ENCODE measurements at regions not wholly inside any gene's neighbourhood (a gene's known extent, or its start where the extent isn't known, plus 50 kb on each side); places are given as distances from the start of the nearest gene placed in this dataset.
"Not testable (repeated sequence)": the region's sequence is repeated elsewhere in the genome, so short reads cannot be mapped to it uniquely, and the experiment has no call there.

DNA sequence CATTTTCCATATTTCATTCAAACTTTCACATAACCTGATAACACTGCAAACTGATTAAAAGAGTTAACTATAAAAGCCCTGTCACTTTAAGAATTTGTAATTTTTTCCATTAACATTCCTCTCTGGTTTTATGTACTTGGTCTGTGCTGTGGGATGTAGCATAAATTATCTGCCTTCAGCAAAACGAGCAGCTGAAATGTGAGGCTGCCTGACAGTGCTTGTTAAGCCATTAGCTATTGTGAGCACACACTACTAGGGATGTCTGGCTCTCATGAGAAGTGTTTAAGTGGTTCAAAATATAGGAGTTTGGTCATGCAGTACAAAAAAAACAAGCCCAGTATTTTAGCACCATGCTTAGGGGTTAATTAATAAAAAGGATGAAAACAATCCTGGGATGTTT is 63.0 kb downstream of the HOXA1 start:
- Histone ChIP-seq H3K27ac (ENCODE audit: low read depth in 1 of 3, low read length in 2 of 3) (no peak overlapping the region), H3K4me1 (ENCODE audit: control insufficient read depth in 3 of 3, insufficient read depth in 2 of 3, low read depth in 1 of 3, low read length in 2 of 3) (no peaks in the 10 kb centered on the region), H3K4me3 (ENCODE audit: low read depth in 1 of 3, low read length in 3 of 3) (no peak overlapping the region), H3K27me3 (ENCODE audit: control insufficient read depth in 3 of 3, insufficient read depth in 3 of 3, low read length in 3 of 3) (no peaks in the 10 kb centered on the region), H3K36me3 (ENCODE audit: control insufficient read depth in 3 of 3, insufficient read depth in 2 of 3, low read depth in 1 of 3, low read length in 3 of 3) (no peaks in the 10 kb centered on the region), H3K9me3 (ENCODE audit: control insufficient read depth in 2 of 2, insufficient read depth in 1 of 2, low read depth in 1 of 2, low read length in 1 of 2) (no peaks in the 10 kb centered on the region)
- no peak for FAIRE-seq
- no peak for DNase-seq
- 49 to 63% (median 56%) methylated on average over 1 of the region's 1 CpG for WGBS, 3 donors

DNA sequence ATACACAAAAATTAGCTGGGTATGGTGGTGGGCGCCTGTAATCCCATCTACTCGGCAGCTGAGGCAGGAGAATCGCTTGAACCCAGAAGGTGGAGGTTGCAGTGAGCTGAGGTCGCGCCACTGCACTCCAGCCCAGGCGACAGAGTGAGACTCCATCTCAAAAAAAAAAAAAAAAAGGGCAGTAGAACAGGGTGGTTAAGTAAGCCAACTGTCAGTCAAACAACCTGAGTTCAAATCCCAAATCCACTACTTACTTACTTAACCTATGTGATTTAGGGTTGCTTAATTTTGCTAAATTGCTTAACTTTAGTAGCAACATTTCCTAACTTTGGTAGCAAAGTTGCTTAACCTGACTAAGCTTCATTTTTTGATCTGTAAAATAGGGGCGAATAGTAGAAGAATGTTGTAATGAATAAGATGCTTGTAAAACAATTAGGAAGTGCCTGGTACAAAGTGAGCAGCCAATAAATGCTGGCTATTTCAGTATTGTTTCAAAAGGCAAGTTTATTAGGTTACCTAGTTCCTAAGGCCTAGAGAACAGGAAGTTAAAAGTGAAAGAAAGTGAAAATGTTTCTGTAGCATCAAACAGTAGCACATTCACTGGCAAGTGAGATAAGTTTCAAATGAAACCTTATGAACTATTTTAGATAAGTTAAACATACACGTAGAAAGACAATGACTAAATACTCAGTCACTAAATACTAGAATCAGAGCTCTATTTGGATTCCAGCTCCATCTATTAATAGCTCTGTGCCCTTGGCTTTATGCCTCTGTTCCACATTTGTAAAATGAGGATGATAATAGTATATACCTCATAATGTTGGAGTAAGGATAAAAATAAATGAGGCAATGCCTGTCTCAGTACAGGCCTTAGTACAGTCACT is 64.3 kb downstream of the HOXA1 start:
- WGBS, 3 donors = 73 to 79% (median 76%) methylated on average over 8 of the region's 8 CpGs
- DNase-seq (peak; percentile 22 to 34), FAIRE-seq (no peak)
- no peak overlapping the region for H3K4me3 ChIP-seq (ENCODE audit: low read depth in 1 of 3, low read length in 3 of 3)
- no peaks in the 10 kb centered on the region for H3K27me3 ChIP-seq (ENCODE audit: control insufficient read depth in 3 of 3, insufficient read depth in 3 of 3, low read length in 3 of 3)
- H3K9me3 ChIP-seq (ENCODE audit: control insufficient read depth in 2 of 2, insufficient read depth in 1 of 2, low read depth in 1 of 2, low read length in 1 of 2) = no peaks in the 10 kb centered on the region
- no peak overlapping the region for H3K27ac ChIP-seq (ENCODE audit: low read depth in 1 of 3, low read length in 2 of 3)
- H3K4me1 ChIP-seq (ENCODE audit: control insufficient read depth in 3 of 3, insufficient read depth in 2 of 3, low read depth in 1 of 3, low read length in 2 of 3) = no peaks in the 10 kb centered on the region
- no peaks in the 10 kb centered on the region for H3K36me3 ChIP-seq (ENCODE audit: control insufficient read depth in 3 of 3, insufficient read depth in 2 of 3, low read depth in 1 of 3, low read length in 3 of 3)

DNA sequence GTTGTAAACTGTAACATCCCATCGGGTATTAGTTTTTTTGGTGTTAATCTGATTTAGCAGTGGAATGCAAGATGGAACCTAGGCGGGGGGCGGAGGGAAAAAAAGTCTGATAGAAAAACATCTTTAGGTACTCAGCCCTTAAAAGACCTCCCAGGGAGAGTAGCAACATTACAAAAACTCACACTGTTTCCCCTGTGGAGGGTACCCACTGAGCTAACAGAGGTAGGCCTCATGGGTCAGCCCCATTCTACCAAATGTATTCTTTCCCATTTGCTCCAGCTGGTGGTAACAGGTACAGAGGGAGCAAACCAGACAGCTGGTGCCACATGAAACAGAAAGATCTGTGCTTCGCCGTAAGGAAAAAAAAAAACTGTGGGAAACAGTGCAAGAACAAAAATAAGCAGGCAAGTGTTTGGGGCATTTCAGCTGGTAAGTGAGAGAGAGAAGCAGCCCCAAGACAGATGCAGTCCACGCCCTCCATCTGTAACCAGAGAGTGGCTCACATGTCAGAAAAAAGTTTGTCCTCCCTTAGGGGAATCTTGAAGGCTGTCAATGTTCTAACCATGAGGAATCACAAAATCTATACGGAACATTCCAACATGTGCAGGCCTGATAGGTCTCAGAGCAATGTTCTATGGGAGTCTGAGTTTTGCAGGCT is 65.3 kb downstream of the HOXA1 start:
- no peaks in the 10 kb centered on the region for H3K36me3 ChIP-seq (ENCODE audit: control insufficient read depth in 3 of 3, insufficient read depth in 2 of 3, low read depth in 1 of 3, low read length in 3 of 3)
- no peak overlapping the region for H3K4me3 ChIP-seq (ENCODE audit: low read depth in 1 of 3, low read length in 3 of 3)
- 89 to 97% (median 89%) methylated on average over 7 of the region's 7 CpGs for WGBS, 3 donors
- no peak for DNase-seq
- no peaks in the 10 kb centered on the region for H3K4me1 ChIP-seq (ENCODE audit: control insufficient read depth in 3 of 3, insufficient read depth in 2 of 3, low read depth in 1 of 3, low read length in 2 of 3)
- no peaks in the 10 kb centered on the region for H3K9me3 ChIP-seq (ENCODE audit: control insufficient read depth in 2 of 2, insufficient read depth in 1 of 2, low read depth in 1 of 2, low read length in 1 of 2)
- no peak overlapping the region for H3K27ac ChIP-seq (ENCODE audit: low read depth in 1 of 3, low read length in 2 of 3)
- no peaks in the 10 kb centered on the region for H3K27me3 ChIP-seq (ENCODE audit: control insufficient read depth in 3 of 3, insufficient read depth in 3 of 3, low read length in 3 of 3)
- FAIRE-seq = no peak

DNA sequence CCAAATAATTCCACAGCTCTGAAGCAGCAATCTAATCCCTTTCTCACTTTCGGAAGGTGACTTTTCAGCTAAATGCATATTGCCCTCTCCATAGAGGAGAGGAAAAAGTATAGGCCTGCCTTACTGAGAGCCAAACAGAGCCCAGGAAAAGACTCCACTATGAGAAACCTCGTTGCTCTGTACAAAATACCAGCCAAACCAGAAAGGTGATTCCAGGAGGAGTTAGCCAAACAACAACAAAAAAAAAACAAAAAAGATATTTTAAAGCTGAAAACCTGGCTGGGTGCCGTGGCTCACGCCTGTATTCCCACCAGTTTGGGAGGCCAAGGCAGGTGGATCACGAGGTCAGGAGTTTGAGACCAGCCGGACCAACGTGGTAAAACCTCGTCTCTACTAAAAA is 70.5 kb downstream of the HOXA1 start:
- no peak overlapping the region for H3K27ac ChIP-seq (ENCODE audit: low read depth in 1 of 3, low read length in 2 of 3)
- no peaks in the 10 kb centered on the region for H3K27me3 ChIP-seq (ENCODE audit: control insufficient read depth in 3 of 3, insufficient read depth in 3 of 3, low read length in 3 of 3)
- FAIRE-seq (no peak), DNase-seq (no peak)
- no peaks in the 10 kb centered on the region for H3K36me3 ChIP-seq (ENCODE audit: control insufficient read depth in 3 of 3, insufficient read depth in 2 of 3, low read depth in 1 of 3, low read length in 3 of 3)
- no peaks in the 10 kb centered on the region for H3K4me1 ChIP-seq (ENCODE audit: control insufficient read depth in 3 of 3, insufficient read depth in 2 of 3, low read depth in 1 of 3, low read length in 2 of 3)
- no peaks in the 10 kb centered on the region for H3K9me3 ChIP-seq (ENCODE audit: control insufficient read depth in 2 of 2, insufficient read depth in 1 of 2, low read depth in 1 of 2, low read length in 1 of 2)
- 68 to 77% (median 76%) methylated on average over 8 of the region's 8 CpGs for WGBS, 3 donors
- no peak overlapping the region for H3K4me3 ChIP-seq (ENCODE audit: low read depth in 1 of 3, low read length in 3 of 3)

DNA sequence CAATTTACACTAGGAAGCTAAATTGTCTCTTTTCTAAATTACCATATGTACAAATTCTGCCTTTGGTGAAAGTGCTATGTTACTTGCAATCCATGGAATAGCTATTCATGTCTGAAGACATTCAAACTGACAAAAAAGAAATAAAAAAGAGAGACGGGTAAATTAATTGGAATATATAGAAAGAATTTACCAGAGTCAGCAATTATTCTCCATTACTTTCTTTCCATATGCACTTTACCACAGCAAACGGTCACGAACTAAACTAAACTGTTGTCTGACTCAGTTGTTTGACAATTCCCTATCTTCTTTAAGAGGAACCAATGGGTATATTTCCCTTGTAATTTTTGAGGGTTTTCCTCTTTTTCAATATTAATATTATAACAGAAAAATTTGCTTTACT is 85.7 kb downstream of the HOXA1 start:
- H3K9me3 ChIP-seq (ENCODE audit: control insufficient read depth in 2 of 2, insufficient read depth in 1 of 2, low read depth in 1 of 2, low read length in 1 of 2) = peaks cover 0 to 19% of the 10 kb centered on the region in 2 donors
- no peaks in the 10 kb centered on the region for H3K4me1 ChIP-seq (ENCODE audit: control insufficient read depth in 3 of 3, insufficient read depth in 2 of 3, low read depth in 1 of 3, low read length in 2 of 3)
- H3K27ac ChIP-seq (ENCODE audit: low read depth in 1 of 3, low read length in 2 of 3) = no peak overlapping the region
- no peak for FAIRE-seq
- H3K36me3 ChIP-seq (ENCODE audit: control insufficient read depth in 3 of 3, insufficient read depth in 2 of 3, low read depth in 1 of 3, low read length in 3 of 3) = no peaks in the 10 kb centered on the region
- no peak for DNase-seq
- H3K4me3 ChIP-seq (ENCODE audit: low read depth in 1 of 3, low read length in 3 of 3) = no peak overlapping the region
- WGBS, 3 donors = 85 to 91% (median 91%) methylated on average over 3 of the region's 3 CpGs
- no peaks in the 10 kb centered on the region for H3K27me3 ChIP-seq (ENCODE audit: control insufficient read depth in 3 of 3, insufficient read depth in 3 of 3, low read length in 3 of 3)

DNA sequence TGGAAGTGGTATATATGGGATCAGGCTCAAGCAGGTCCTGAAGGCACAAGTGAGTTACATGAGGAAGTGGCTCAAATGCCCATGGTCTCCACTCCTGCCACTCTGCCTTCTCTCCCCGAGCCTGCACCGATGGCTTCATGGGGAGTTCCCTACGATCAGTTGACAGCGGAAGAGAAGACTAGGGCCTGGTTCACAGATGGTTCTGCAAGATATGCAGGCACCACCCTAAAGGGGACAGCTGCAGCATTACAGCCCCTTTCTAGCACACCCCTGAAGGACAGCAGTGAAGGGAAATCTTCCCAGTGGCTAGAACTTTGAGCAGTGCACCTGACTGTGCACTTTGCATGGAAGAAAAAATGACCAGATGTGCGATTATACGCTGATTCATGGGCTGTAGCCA is 95.3 kb downstream of the HOXA1 start:
- Histone ChIP-seq H3K27ac (ENCODE audit: low read depth in 1 of 3, low read length in 2 of 3) (no peak overlapping the region), H3K4me3 (ENCODE audit: low read depth in 1 of 3, low read length in 3 of 3) (no peak overlapping the region), H3K36me3 (ENCODE audit: control insufficient read depth in 3 of 3, insufficient read depth in 2 of 3, low read depth in 1 of 3, low read length in 3 of 3) (no peaks in the 10 kb centered on the region), H3K9me3 (ENCODE audit: control insufficient read depth in 2 of 2, insufficient read depth in 1 of 2, low read depth in 1 of 2, low read length in 1 of 2) (peaks cover 0 to 12% of the 10 kb centered on the region in 2 donors), H3K27me3 (ENCODE audit: control insufficient read depth in 3 of 3, insufficient read depth in 3 of 3, low read length in 3 of 3) (no peaks in the 10 kb centered on the region), H3K4me1 (ENCODE audit: control insufficient read depth in 3 of 3, insufficient read depth in 2 of 3, low read depth in 1 of 3, low read length in 2 of 3) (no peaks in the 10 kb centered on the region)
- DNase-seq (no peak), FAIRE-seq (no peak)
- 91 to 93% (median 92%) methylated on average over 6 of the region's 6 CpGs for WGBS, 3 donors

DNA sequence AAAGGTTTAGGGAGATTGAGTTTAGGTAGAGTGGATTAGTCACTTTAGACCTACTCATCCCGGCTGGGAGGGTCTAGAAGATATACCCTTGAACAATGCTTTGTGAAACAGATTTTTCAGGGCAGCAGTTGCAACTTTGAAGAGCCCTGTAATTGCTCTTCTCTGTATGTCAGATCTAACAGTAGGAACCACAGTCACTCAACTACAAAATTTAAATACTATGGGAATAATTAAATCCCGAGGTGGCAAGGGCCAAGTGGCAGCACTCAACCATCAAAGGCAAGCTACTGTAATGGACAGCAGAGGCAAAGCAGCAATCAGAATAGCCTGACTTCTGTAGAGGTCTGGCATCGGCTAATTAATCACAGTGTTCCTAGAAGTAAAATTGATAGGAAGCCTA is 97.5 kb downstream of the HOXA1 start:
- H3K4me3 ChIP-seq (ENCODE audit: low read depth in 1 of 3, low read length in 3 of 3); H3K27ac ChIP-seq (ENCODE audit: low read depth in 1 of 3, low read length in 2 of 3); H3K4me1 ChIP-seq (ENCODE audit: control insufficient read depth in 3 of 3, insufficient read depth in 2 of 3, low read depth in 1 of 3, low read length in 2 of 3); H3K27me3 ChIP-seq (ENCODE audit: control insufficient read depth in 3 of 3, insufficient read depth in 3 of 3, low read length in 3 of 3); FAIRE-seq; DNase-seq; H3K36me3 ChIP-seq (ENCODE audit: control insufficient read depth in 3 of 3, insufficient read depth in 2 of 3, low read depth in 1 of 3, low read length in 3 of 3): not testable (repeated sequence)
- peaks cover 0 to 12% of the 10 kb centered on the region in 2 donors for H3K9me3 ChIP-seq (ENCODE audit: control insufficient read depth in 2 of 2, insufficient read depth in 1 of 2, low read depth in 1 of 2, low read length in 1 of 2)
- WGBS, 3 donors = 81 to 89% (median 81%) methylated on average over 3 of the region's 3 CpGs

DNA sequence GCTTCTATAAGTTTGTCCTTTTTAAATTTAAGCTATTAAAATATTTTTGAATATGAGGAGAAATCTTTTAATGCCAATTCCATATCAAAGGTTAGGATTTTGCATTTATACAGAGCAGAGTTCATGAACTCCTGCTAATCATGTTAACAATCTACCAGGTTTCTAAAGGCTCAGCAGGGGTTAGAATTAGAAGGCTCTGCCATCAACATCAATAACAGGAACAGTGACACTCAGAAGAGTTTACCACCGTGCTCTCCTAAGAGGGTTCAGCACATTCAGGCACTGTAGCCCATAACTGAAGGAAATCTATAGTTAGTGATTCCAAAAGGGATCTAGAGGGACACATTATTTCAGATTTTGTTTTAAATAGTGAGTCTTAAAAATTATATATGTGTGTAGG is 100.1 kb downstream of the HOXA1 start:
- no peak overlapping the region for H3K27ac ChIP-seq (ENCODE audit: low read depth in 1 of 3, low read length in 2 of 3)
- no peaks in the 10 kb centered on the region for H3K36me3 ChIP-seq (ENCODE audit: control insufficient read depth in 3 of 3, insufficient read depth in 2 of 3, low read depth in 1 of 3, low read length in 3 of 3)
- H3K4me1 ChIP-seq (ENCODE audit: control insufficient read depth in 3 of 3, insufficient read depth in 2 of 3, low read depth in 1 of 3, low read length in 2 of 3) = no peaks in the 10 kb centered on the region
- no peak overlapping the region for H3K4me3 ChIP-seq (ENCODE audit: low read depth in 1 of 3, low read length in 3 of 3)
- peaks cover 0 to 12% of the 10 kb centered on the region in 2 donors for H3K9me3 ChIP-seq (ENCODE audit: control insufficient read depth in 2 of 2, insufficient read depth in 1 of 2, low read depth in 1 of 2, low read length in 1 of 2)
- no peak for FAIRE-seq
- no peak for DNase-seq
- peaks cover 0 to 2% (median 0%) of the 10 kb centered on the region in 3 donors for H3K27me3 ChIP-seq (ENCODE audit: control insufficient read depth in 3 of 3, insufficient read depth in 3 of 3, low read length in 3 of 3)
- 68 to 79% (median 71%) methylated on average over 1 of the region's 1 CpG for WGBS, 3 donors
